Keratinocyte (primary cell): ENCODE measurements at regions not wholly inside any gene's neighbourhood (a gene's known extent, or its start where the extent isn't known, plus 50 kb on each side); places are given as distances from the start of the nearest gene placed in this dataset.

Source experiments
- DNase-seq: peaks from one replicate; pipeline ENCODE4 v3.0.0-alpha.2; 2011; ENCODE audit warnings: low read depth, missing footprints, low spot score
- FAIRE-seq: peaks from 2 replicates; lab custom pipeline; 2011; peaks lifted over from hg19 to GRCh38; lab: Jason Lieb, UNC
- H2AFZ ChIP-seq: 2 replicates; pipeline ENCODE4 v1.6.0; 2012; ENCODE audit warnings: low read length, control low read depth, inconsistent platforms; ENCODE audit not compliant: control insufficient read depth
- H3K27ac ChIP-seq: 2 replicates; pipeline ENCODE4 v1.5.1; 2011; ENCODE audit warnings: low read length; ENCODE audit not compliant: control insufficient read depth, insufficient read depth
- H3K27me3 ChIP-seq: 3 replicates; pipeline ENCODE4 v1.6.0; 2011; ENCODE audit warnings: low read length; ENCODE audit not compliant: control insufficient read depth, insufficient read depth; ENCODE audit errors: extremely low read depth
- H3K36me3 ChIP-seq, 2 experiments: 2 replicates in 1 of 2; 3 replicates in 1 of 2; pipeline ENCODE4 v1.5.1; 2011; ENCODE audit warnings: low read length in 2 of 2, mild to moderate bottlenecking in 1 of 2; ENCODE audit not compliant: control insufficient read depth in 2 of 2, insufficient read depth in 2 of 2; ENCODE audit errors: extremely low read depth in 1 of 2
- H3K4me1 ChIP-seq: 3 replicates; pipeline ENCODE4 v1.5.1; 2011; ENCODE audit warnings: low read length; ENCODE audit not compliant: control insufficient read depth, insufficient read depth; ENCODE audit errors: extremely low read depth
- H3K4me2 ChIP-seq: 3 replicates; pipeline ENCODE4 v1.6.0; 2011; ENCODE audit warnings: low read depth, low read length; ENCODE audit not compliant: control insufficient read depth, insufficient read depth; ENCODE audit errors: extremely low read depth
- H3K4me3 ChIP-seq, 3 experiments: fragments of 200-600 bp in 1 of 3; sonication (generic) in 1 of 3; 2 replicates in 2 of 3; 3 replicates in 1 of 3; pipeline ENCODE4 v1.5.1; 2011 to 2016; ENCODE audit warnings: low read length in 3 of 3, mild to moderate bottlenecking in 3 of 3, control low read depth in 2 of 3, inconsistent platforms in 1 of 3, low read depth in 1 of 3, mixed read lengths in 1 of 3, mixed run types in 1 of 3, moderate library complexity in 1 of 3; ENCODE audit not compliant: control insufficient read depth in 2 of 3, insufficient read depth in 2 of 3; ENCODE audit errors: extremely low read depth in 1 of 3
- H3K79me2 ChIP-seq: 2 replicates; pipeline ENCODE4 v1.6.0; 2012; ENCODE audit warnings: low read length; ENCODE audit not compliant: control insufficient read depth, insufficient read depth
- H3K9ac ChIP-seq: 3 replicates; pipeline ENCODE4 v1.6.0; 2011; ENCODE audit warnings: low read length; ENCODE audit not compliant: control insufficient read depth, insufficient read depth; ENCODE audit errors: extremely low read depth
- H3K9me1 ChIP-seq: 3 replicates; pipeline ENCODE4 v1.6.0; 2011; ENCODE audit warnings: low read length; ENCODE audit not compliant: control insufficient read depth, insufficient read depth; ENCODE audit errors: extremely low read depth
- H3K9me3 ChIP-seq: 2 replicates; pipeline ENCODE4 v1.5.1; 2012; ENCODE audit warnings: low read depth, low read length; ENCODE audit not compliant: control insufficient read depth
- H4K20me1 ChIP-seq: 3 replicates; pipeline ENCODE4 v1.6.0; 2011; ENCODE audit warnings: low read length; ENCODE audit not compliant: control insufficient read depth, insufficient read depth; ENCODE audit errors: extremely low read depth
- EZH2 ChIP-seq: IDR thresholded peaks from one replicate; pipeline ENCODE4 v1.6.1; 2012; ENCODE audit warnings: inconsistent platforms, mild to moderate bottlenecking, low read length, moderate library complexity
- dilution Hi-C: fragments of 300-500 bp; cut with MboI; formaldehyde crosslinking; loops from one replicate; pipeline ENCODE4 v1.7.0; 2020; ENCODE audit warnings: low sequenced_read_pairs; ENCODE audit not compliant: extremely low pct_ligation_motif_present
- TF ChIP-seq, protein P1 (sequence below), 3 experiments: IDR thresholded peaks in 1 of 3; conservative IDR thresholded peaks in 1 of 3; optimal IDR thresholded peaks in 1 of 3; 2 replicates in 2 of 3; 3 replicates in 1 of 3; pipeline versions ENCODE3 to v1.5.1; 2011; ENCODE audit warnings: low read length in 3 of 3, mild to moderate bottlenecking in 3 of 3, moderate library complexity in 2 of 3, control low read depth in 1 of 3, inconsistent platforms in 1 of 3; ENCODE audit not compliant: insufficient read depth in 2 of 3; ENCODE audit errors: extremely low read depth in 1 of 3

DNA sequence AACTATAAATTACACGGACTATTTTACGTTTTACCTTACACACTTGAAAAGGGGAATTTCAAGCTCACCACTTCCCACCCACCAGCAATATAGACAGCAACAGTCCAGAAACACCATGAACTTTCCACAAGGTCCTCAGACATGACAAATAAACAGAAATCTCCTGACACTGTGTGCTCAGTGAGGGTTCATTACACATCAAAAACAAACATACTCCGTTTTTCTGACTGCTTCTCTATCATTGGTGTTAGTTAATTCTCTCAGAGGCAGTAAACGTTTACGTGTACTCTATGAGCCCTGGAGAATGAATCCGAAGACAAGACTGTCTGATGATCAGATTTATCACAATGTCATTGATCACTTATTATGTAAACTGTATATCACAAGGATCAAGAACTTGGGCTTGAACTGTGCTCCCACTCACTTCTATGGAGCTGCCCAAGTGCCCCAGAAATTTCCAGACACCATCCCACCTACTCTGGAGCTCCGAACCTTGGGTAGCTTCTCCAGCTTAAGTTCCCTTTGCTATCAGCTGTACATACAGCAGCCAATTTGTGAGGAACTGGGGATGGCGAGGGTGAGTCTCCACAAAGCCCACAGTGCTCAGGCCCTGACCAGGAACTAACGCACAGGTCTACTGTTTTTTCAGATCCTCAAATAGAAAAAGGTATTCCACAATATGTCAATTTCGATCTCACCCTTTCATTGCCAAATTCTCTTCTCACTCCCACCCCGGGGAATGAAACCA lies 86.0 kb downstream of the ALDH8A1 start:
- DNase-seq (no peak), FAIRE-seq (no peak)
- Histone ChIP-seq H3K27ac (no peak overlapping the region), H3K4me1 (no peaks in the 10 kb centered on the region), H3K4me3 (no peak overlapping the region), H3K9ac (no peak overlapping the region), H3K9me3 (no peaks in the 10 kb centered on the region), H2AFZ (no peak overlapping the region), H4K20me1 (no peaks in the 10 kb centered on the region), H3K4me2 (no peak overlapping the region), H3K36me3 (no peaks in the 10 kb centered on the region), H3K9me1 (no peaks in the 10 kb centered on the region), H3K27me3 (no peaks in the 10 kb centered on the region), H3K79me2 (no peaks in the 10 kb centered on the region)
- dilution Hi-C loops = no loop called here
- TF ChIP-seq, protein P1, sequence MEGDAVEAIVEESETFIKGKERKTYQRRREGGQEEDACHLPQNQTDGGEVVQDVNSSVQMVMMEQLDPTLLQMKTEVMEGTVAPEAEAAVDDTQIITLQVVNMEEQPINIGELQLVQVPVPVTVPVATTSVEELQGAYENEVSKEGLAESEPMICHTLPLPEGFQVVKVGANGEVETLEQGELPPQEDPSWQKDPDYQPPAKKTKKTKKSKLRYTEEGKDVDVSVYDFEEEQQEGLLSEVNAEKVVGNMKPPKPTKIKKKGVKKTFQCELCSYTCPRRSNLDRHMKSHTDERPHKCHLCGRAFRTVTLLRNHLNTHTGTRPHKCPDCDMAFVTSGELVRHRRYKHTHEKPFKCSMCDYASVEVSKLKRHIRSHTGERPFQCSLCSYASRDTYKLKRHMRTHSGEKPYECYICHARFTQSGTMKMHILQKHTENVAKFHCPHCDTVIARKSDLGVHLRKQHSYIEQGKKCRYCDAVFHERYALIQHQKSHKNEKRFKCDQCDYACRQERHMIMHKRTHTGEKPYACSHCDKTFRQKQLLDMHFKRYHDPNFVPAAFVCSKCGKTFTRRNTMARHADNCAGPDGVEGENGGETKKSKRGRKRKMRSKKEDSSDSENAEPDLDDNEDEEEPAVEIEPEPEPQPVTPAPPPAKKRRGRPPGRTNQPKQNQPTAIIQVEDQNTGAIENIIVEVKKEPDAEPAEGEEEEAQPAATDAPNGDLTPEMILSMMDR (optimal IDR thresholded peaks at IDR 0.05 in 1 of 3, IDR thresholded peaks at IDR 0.05 in 1 of 3, conservative IDR thresholded peaks at IDR 0.05 in 1 of 3; ENCODE audit: extremely low read depth in 1 of 3, insufficient read depth in 2 of 3, low read length in 3 of 3) = no peak
- no peak for TF ChIP-seq EZH2

DNA sequence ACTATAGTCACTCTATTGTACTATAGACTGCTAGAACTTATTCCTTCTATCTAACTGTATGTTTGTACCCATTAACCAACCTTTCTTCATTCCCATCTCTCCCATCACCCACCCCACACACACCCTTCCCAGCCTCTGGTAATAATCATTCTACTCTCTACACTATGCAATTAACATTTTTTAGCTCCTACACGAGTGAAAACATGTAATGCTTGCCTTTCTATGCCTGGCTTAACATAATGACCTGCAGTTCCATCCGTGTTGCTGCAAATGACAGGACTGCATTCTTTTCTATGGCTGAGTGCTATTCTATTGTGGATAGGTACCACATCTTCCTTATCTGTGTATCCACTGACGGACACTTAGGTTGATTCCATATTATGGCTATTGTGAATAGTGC lies 95.5 kb downstream of the ALDH8A1 start:
- dilution Hi-C loops = no loop called here
- Histone ChIP-seq H3K4me1 (no peaks in the 10 kb centered on the region), H4K20me1 (no peaks in the 10 kb centered on the region), H2AFZ (no peak overlapping the region), H3K9ac (no peak overlapping the region), H3K9me1 (no peaks in the 10 kb centered on the region), H3K27ac (no peak overlapping the region), H3K36me3 (no peaks in the 10 kb centered on the region), H3K27me3 (no peaks in the 10 kb centered on the region), H3K4me2 (no peak overlapping the region), H3K79me2 (no peaks in the 10 kb centered on the region), H3K4me3 (no peak overlapping the region), H3K9me3 (no peaks in the 10 kb centered on the region)
- FAIRE-seq (no peak), DNase-seq (no peak)
- no peak for TF ChIP-seq EZH2
- TF ChIP-seq, protein P1 (optimal IDR thresholded peaks at IDR 0.05 in 1 of 3, IDR thresholded peaks at IDR 0.05 in 1 of 3, conservative IDR thresholded peaks at IDR 0.05 in 1 of 3; ENCODE audit: extremely low read depth in 1 of 3, insufficient read depth in 2 of 3, low read length in 3 of 3) = no peak
